ENCODE measurements at regions not wholly inside any gene's neighbourhood (a gene's known extent, or its start where the extent isn't known, plus 50 kb on each side); places are given as distances from the start of the nearest gene placed in this dataset.

- no peaks in the 10 kb centered on the region for H3K9me3 Mint-ChIP-seq
- Histone ChIP-seq H3K36me3 (ENCODE audit: control insufficient read depth, insufficient read depth, low read length) (no peaks in the 10 kb centered on the region), H3K27me3 (ENCODE audit: control insufficient read depth, insufficient read depth, low read length) (no peaks in the 10 kb centered on the region), H3K4me1 (ENCODE audit: control insufficient read depth, insufficient read depth, low read length, poor library complexity, severe bottlenecking) (no peaks in the 10 kb centered on the region), H3K27ac (ENCODE audit: insufficient read depth, low read length, poor library complexity, severe bottlenecking) (no peak overlapping the region), H3K4me3 (ENCODE audit: low read depth, low read length) (no peak overlapping the region), H3K9me3 (ENCODE audit: control insufficient read depth in 2 of 2, low read length in 2 of 2) (no peaks in the 10 kb centered on the region)
- DNase-seq, result no peak
- no peaks in the 10 kb centered on the region for H3K27me3 Mint-ChIP-seq
- H3K36me3 Mint-ChIP-seq, result no peaks in the 10 kb centered on the region
- no peak overlapping the region for H3K27ac Mint-ChIP-seq
- H3K4me1 Mint-ChIP-seq, result no peaks in the 10 kb centered on the region
- H3K4me3 Mint-ChIP-seq, result no peak overlapping the region
- no peak for ATAC-seq (ENCODE audit: low read depth in 2 of 2)
These were observed 738.6 kb downstream of the BRD1 start for GRCh38 chr22:49088801-49089791.

DNA sequence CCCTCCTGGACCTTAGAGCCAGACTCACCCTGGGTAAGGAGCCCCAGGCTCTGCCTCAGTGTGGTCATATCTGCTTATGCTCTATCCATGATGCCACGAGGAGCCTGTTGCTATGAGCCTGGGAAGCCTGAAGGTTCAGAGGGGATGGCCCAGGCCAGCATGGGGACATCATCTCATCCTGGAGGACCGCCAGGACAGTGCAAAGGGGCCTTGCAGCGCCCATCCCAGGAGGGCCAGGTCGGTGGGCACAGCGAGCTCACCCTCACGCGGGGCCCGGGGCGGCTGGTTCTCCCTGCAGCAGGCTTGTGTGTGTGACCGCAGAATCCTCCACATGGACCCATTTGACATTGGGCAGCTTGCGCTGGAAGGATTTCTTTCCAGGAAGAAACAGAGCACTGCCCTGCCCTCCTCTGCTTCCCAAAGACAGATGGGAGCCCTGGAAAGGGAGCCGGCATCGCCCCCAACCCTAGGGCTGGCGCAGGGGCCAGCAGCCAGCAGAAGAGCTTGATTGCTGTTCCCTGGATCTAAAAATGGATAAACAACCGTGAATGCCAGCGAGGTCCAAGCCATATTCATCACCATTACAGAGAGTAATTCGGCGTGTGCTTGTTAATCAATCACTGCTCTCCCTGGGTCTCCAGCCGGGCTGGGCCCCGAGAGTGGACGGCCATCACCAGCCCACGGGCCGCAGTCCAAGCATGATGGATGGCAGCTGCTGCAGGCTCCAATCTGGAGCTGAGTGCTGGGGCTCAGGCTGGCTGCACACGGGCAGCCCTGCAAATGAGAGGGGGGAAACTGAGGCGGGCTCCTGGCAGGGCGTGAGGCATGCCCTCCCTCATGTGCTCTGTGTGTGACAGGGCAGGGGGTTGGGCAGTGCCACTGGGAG, 739.7 kb downstream of the BRD1 start:
- Mint-ChIP-seq H3K4me1 (no peaks in the 10 kb centered on the region), H3K4me3 (no peak overlapping the region), H3K9me3 (no peaks in the 10 kb centered on the region), H3K27ac (no peak overlapping the region), H3K27me3 (no peaks in the 10 kb centered on the region), H3K36me3 (no peaks in the 10 kb centered on the region)
- ATAC-seq (ENCODE audit: low read depth in 2 of 2) (no peak), DNase-seq (no peak)
- Histone ChIP-seq H3K4me1 (ENCODE audit: control insufficient read depth, insufficient read depth, low read length, poor library complexity, severe bottlenecking) (no peaks in the 10 kb centered on the region), H3K27me3 (ENCODE audit: control insufficient read depth, insufficient read depth, low read length) (no peaks in the 10 kb centered on the region), H3K36me3 (ENCODE audit: control insufficient read depth, insufficient read depth, low read length) (no peaks in the 10 kb centered on the region), H3K27ac (ENCODE audit: insufficient read depth, low read length, poor library complexity, severe bottlenecking) (no peak overlapping the region), H3K9me3 (ENCODE audit: control insufficient read depth in 2 of 2, low read length in 2 of 2) (no peaks in the 10 kb centered on the region), H3K4me3 (ENCODE audit: low read depth, low read length) (no peak overlapping the region)

GRCh38 chr22:49087198-49087597, 740.5 kb downstream of the BRD1 start:
- no peaks in the 10 kb centered on the region for H3K4me1 Mint-ChIP-seq
- H3K27ac ChIP-seq (ENCODE audit: insufficient read depth, low read length, poor library complexity, severe bottlenecking), result no peak overlapping the region
- H3K9me3 ChIP-seq (ENCODE audit: control insufficient read depth in 2 of 2, low read length in 2 of 2), result no peaks in the 10 kb centered on the region

GRCh38 chr22:49086606-49087157, 741.0 kb downstream of the BRD1 start:
- Mint-ChIP-seq H3K9me3 (no peaks in the 10 kb centered on the region), H3K27me3 (no peaks in the 10 kb centered on the region), H3K4me3 (no peak overlapping the region), H3K4me1 (no peaks in the 10 kb centered on the region), H3K27ac (no peak overlapping the region), H3K36me3 (no peaks in the 10 kb centered on the region)
- H3K27me3 ChIP-seq (ENCODE audit: control insufficient read depth, insufficient read depth, low read length), result no peaks in the 10 kb centered on the region
- H3K9me3 ChIP-seq (ENCODE audit: control insufficient read depth in 2 of 2, low read length in 2 of 2), result no peaks in the 10 kb centered on the region
- H3K27ac ChIP-seq (ENCODE audit: insufficient read depth, low read length, poor library complexity, severe bottlenecking), result no peak overlapping the region
- H3K4me1 ChIP-seq (ENCODE audit: control insufficient read depth, insufficient read depth, low read length, poor library complexity, severe bottlenecking), result no peaks in the 10 kb centered on the region
- DNase-seq (no peak), ATAC-seq (ENCODE audit: low read depth in 2 of 2) (no peak)
- no peak overlapping the region for H3K4me3 ChIP-seq (ENCODE audit: low read depth, low read length)
- H3K36me3 ChIP-seq (ENCODE audit: control insufficient read depth, insufficient read depth, low read length), result no peaks in the 10 kb centered on the region

More at GRCh38 chr22:49087198-49087597, 740.5 kb downstream of the BRD1 start:
- no peaks in the 10 kb centered on the region for H3K4me1 ChIP-seq (ENCODE audit: control insufficient read depth, insufficient read depth, low read length, poor library complexity, severe bottlenecking)
- no peaks in the 10 kb centered on the region for H3K36me3 ChIP-seq (ENCODE audit: control insufficient read depth, insufficient read depth, low read length)
- Mint-ChIP-seq H3K27me3 (no peaks in the 10 kb centered on the region), H3K36me3 (no peaks in the 10 kb centered on the region), H3K4me3 (no peak overlapping the region), H3K9me3 (no peaks in the 10 kb centered on the region), H3K27ac (no peak overlapping the region)
- H3K4me3 ChIP-seq (ENCODE audit: low read depth, low read length), result no peak overlapping the region
- ATAC-seq (ENCODE audit: low read depth in 2 of 2), result no peak
- no peak for DNase-seq
- no peaks in the 10 kb centered on the region for H3K27me3 ChIP-seq (ENCODE audit: control insufficient read depth, insufficient read depth, low read length)

GRCh38 chr22:49086181-49086580, 741.5 kb downstream of the BRD1 start:
- H3K9me3 Mint-ChIP-seq, result no peaks in the 10 kb centered on the region
- H3K27ac Mint-ChIP-seq, result no peak overlapping the region
- H3K9me3 ChIP-seq (ENCODE audit: control insufficient read depth in 2 of 2, low read length in 2 of 2), result no peaks in the 10 kb centered on the region
- H3K4me3 Mint-ChIP-seq, result no peak overlapping the region
- H3K27ac ChIP-seq (ENCODE audit: insufficient read depth, low read length, poor library complexity, severe bottlenecking), result no peak overlapping the region
- no peak overlapping the region for H3K4me3 ChIP-seq (ENCODE audit: low read depth, low read length)
- H3K4me1 ChIP-seq (ENCODE audit: control insufficient read depth, insufficient read depth, low read length, poor library complexity, severe bottlenecking), result no peaks in the 10 kb centered on the region
- no peaks in the 10 kb centered on the region for H3K27me3 ChIP-seq (ENCODE audit: control insufficient read depth, insufficient read depth, low read length)
- DNase-seq (no peak), ATAC-seq (ENCODE audit: low read depth in 2 of 2) (no peak)
- H3K27me3 Mint-ChIP-seq, result no peaks in the 10 kb centered on the region
- H3K36me3 ChIP-seq (ENCODE audit: control insufficient read depth, insufficient read depth, low read length), result no peaks in the 10 kb centered on the region
- H3K36me3 Mint-ChIP-seq, result no peaks in the 10 kb centered on the region
- no peaks in the 10 kb centered on the region for H3K4me1 Mint-ChIP-seq

GRCh38 chr22:49084206-49084605, 743.5 kb downstream of the BRD1 start:
- Mint-ChIP-seq H3K9me3 (no peaks in the 10 kb centered on the region), H3K4me1 (no peaks in the 10 kb centered on the region), H3K27ac (no peak overlapping the region), H3K27me3 (no peaks in the 10 kb centered on the region), H3K4me3 (no peak overlapping the region), H3K36me3 (no peaks in the 10 kb centered on the region)
- DNase-seq (no peak), ATAC-seq (ENCODE audit: low read depth in 2 of 2) (no peak)
- Histone ChIP-seq H3K9me3 (ENCODE audit: control insufficient read depth in 2 of 2, low read length in 2 of 2) (no peaks in the 10 kb centered on the region), H3K27ac (ENCODE audit: insufficient read depth, low read length, poor library complexity, severe bottlenecking) (no peak overlapping the region), H3K4me3 (ENCODE audit: low read depth, low read length) (no peak overlapping the region), H3K36me3 (ENCODE audit: control insufficient read depth, insufficient read depth, low read length) (no peaks in the 10 kb centered on the region), H3K4me1 (ENCODE audit: control insufficient read depth, insufficient read depth, low read length, poor library complexity, severe bottlenecking) (no peaks in the 10 kb centered on the region), H3K27me3 (ENCODE audit: control insufficient read depth, insufficient read depth, low read length) (no peaks in the 10 kb centered on the region)

DNA sequence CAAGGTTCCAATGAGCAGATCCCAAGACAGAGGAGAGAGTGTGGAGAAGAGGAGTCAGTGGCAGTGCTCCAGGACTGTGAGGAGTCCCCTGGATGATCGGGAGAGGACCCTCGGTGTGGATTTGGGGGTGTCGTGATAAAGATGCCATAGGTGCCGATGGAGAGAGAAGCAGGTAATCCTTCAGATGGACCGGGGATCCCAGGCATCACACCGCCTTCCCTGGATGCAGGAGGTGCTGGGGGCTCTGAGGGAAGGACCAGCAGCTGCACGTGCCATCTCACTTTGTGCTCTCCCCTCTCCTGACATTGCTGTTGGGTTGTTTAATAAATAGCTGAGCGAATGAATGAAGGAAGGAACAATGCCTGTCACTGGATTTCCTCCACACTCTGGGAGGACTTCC, 744.1 kb downstream of the BRD1 start:
- H3K36me3 Mint-ChIP-seq, result no peaks in the 10 kb centered on the region
- H3K27ac ChIP-seq (ENCODE audit: insufficient read depth, low read length, poor library complexity, severe bottlenecking), result no peak overlapping the region
- H3K4me3 Mint-ChIP-seq, result no peak overlapping the region
- no peak overlapping the region for H3K27ac Mint-ChIP-seq
- H3K9me3 Mint-ChIP-seq, result no peaks in the 10 kb centered on the region
- DNase-seq, result no peak
- no peaks in the 10 kb centered on the region for H3K27me3 Mint-ChIP-seq
- no peaks in the 10 kb centered on the region for H3K9me3 ChIP-seq (ENCODE audit: control insufficient read depth in 2 of 2, low read length in 2 of 2)
- no peak for ATAC-seq (ENCODE audit: low read depth in 2 of 2)
- H3K36me3 ChIP-seq (ENCODE audit: control insufficient read depth, insufficient read depth, low read length), result no peaks in the 10 kb centered on the region
- H3K27me3 ChIP-seq (ENCODE audit: control insufficient read depth, insufficient read depth, low read length), result no peaks in the 10 kb centered on the region
- H3K4me3 ChIP-seq (ENCODE audit: low read depth, low read length), result no peak overlapping the region
- H3K4me1 ChIP-seq (ENCODE audit: control insufficient read depth, insufficient read depth, low read length, poor library complexity, severe bottlenecking), result no peaks in the 10 kb centered on the region
- H3K4me1 Mint-ChIP-seq, result no peaks in the 10 kb centered on the region
